HG03520 (cell line): ENCODE measurements at regions not wholly inside any gene's neighbourhood (a gene's known extent, or its start where the extent isn't known, plus 50 kb on each side); places are given as distances from the start of the nearest gene placed in this dataset.

Source experiments
- ATAC-seq: cut with Tn5 transposase; IDR thresholded peaks from one replicate; pipeline ENCODE4 v1.9.1; 2021; ENCODE audit warnings: mild to moderate bottlenecking, moderate library complexity; ENCODE audit not compliant: unreplicated experiment

- ATAC-seq = no peak
These were observed 213.5 kb upstream of the FAM83B start for GRCh38 chr6:54632984-54633565.

GRCh38 chr6:54633601-54634000 lies 213.0 kb upstream of the FAM83B start:
- no peak for ATAC-seq

GRCh38 chr6:54640911-54641310 lies 205.7 kb upstream of the FAM83B start:
- ATAC-seq = no peak

- ATAC-seq = no peak
These were observed 200.3 kb upstream of the FAM83B start for GRCh38 chr6:54646069-54646950.

- no peak for ATAC-seq
These were observed 199.5 kb upstream of the FAM83B start for GRCh38 chr6:54646951-54647664.

GRCh38 chr6:54654381-54654780 lies 192.2 kb upstream of the FAM83B start:
- ATAC-seq = no peak

- ATAC-seq = no peak
These were observed 191.4 kb upstream of the FAM83B start for GRCh38 chr6:54655162-54655561.

- ATAC-seq = no peak
These were observed 181.3 kb upstream of the FAM83B start for GRCh38 chr6:54665278-54665677.

GRCh38 chr6:54680531-54680930 lies 166.0 kb upstream of the FAM83B start:
- ATAC-seq = no peak

- no peak for ATAC-seq
These were observed 165.3 kb upstream of the FAM83B start for GRCh38 chr6:54681267-54681666.

GRCh38 chr6:54681987-54682386 lies 164.6 kb upstream of the FAM83B start:
- no peak for ATAC-seq

GRCh38 chr6:54689620-54690019 lies 157.0 kb upstream of the FAM83B start:
- ATAC-seq = no peak

GRCh38 chr6:54690596-54690995 lies 156.0 kb upstream of the FAM83B start:
- ATAC-seq = no peak

GRCh38 chr6:54694928-54695532 lies 151.5 kb upstream of the FAM83B start:
- ATAC-seq = no peak

GRCh38 chr6:54695815-54696214 lies 150.8 kb upstream of the FAM83B start:
- no peak for ATAC-seq

- no peak for ATAC-seq
These were observed 149.1 kb upstream of the FAM83B start for GRCh38 chr6:54697424-54697823.

- ATAC-seq = no peak
These were observed 147.6 kb upstream of the FAM83B start for GRCh38 chr6:54698974-54699373.

- ATAC-seq = no peak
These were observed 146.4 kb upstream of the FAM83B start for GRCh38 chr6:54700158-54700557.

GRCh38 chr6:54702772-54703171 lies 143.8 kb upstream of the FAM83B start:
- no peak for ATAC-seq

- ATAC-seq = no peak
These were observed 140.2 kb upstream of the FAM83B start for GRCh38 chr6:54706391-54706790.

- no peak for ATAC-seq
These were observed 139.5 kb upstream of the FAM83B start for GRCh38 chr6:54706844-54707605.
